K562 (cell line): ENCODE measurements at regions not wholly inside any gene's neighbourhood (a gene's known extent, or its start where the extent isn't known, plus 50 kb on each side); places are given as distances from the start of the nearest gene placed in this dataset.

Experiments
- ATAC-seq: fragments of 200-7000 bp; cut with Tn5 transposase; 3 replicates; pipeline ENCODE4 v1.9.1; 2020; ENCODE audit warnings: moderate library complexity
- BruUV-seq: library from RNA; stranded (reverse); fragments of 400-500 nt; replicated peaks from 2 replicates; lab custom pipeline; 2021; lab: Mats Ljungman, UMichigan
- CTCF ChIA-PET: fragments of 300-600 bp; formaldehyde crosslinking; extraction: SDS; loops from one replicate; lab custom pipeline; 2021; ENCODE audit warnings: low intra/inter-chr PET ratio; lab: Yijun Ruan, JAX
- POLR2A ChIA-PET: fragments of 300-600, 350-650 bp; sonication (Branson Sonifier 250); formaldehyde crosslinking; extraction: SDS; loops from one replicate; lab custom pipeline; 2021; ENCODE audit warnings: antibody characterized with exemption, inconsistent platforms; lab: Yijun Ruan, JAX
- DNase-seq, 4 experiments: peaks; one replicate each; pipeline versions ENCODE4 v3.0.0 to v3.0.0-alpha.2; 2011 to 2018; ENCODE audit warnings: low spot score in 3 of 4, mixed read lengths in 3 of 4; ENCODE audit errors: extremely low read depth in 1 of 4
- FAIRE-seq: peaks from 2 replicates; lab custom pipeline; 2011; peaks lifted over from hg19 to GRCh38; lab: Jason Lieb, UNC
- H2AFZ ChIP-seq: 2 replicates; pipeline ENCODE4 v1.6.0; 2011; ENCODE audit warnings: low read depth, low read length, control low read depth, inconsistent platforms
- H3K27ac ChIP-seq: fragments of 200-600 bp; 3 replicates; pipeline ENCODE4 v1.8.0; 2011; ENCODE audit warnings: low read depth, mild to moderate bottlenecking, control low read depth, inconsistent platforms, low read length, moderate library complexity, mixed read lengths; ENCODE audit errors: extremely low read depth
- H3K27me3 ChIP-seq, 2 experiments: fragments of 300-600 bp in 1 of 2; 2 replicates in 1 of 2; 3 replicates in 1 of 2; pipeline versions ENCODE4 v1.6.0 to v1.8.0; 2011; ENCODE audit warnings: inconsistent platforms in 2 of 2, low read length in 2 of 2, mild to moderate bottlenecking in 1 of 2, mixed read lengths in 1 of 2, moderate library complexity in 1 of 2; ENCODE audit not compliant: control insufficient read depth in 2 of 2, insufficient read depth in 2 of 2
- H3K36me3 ChIP-seq: fragments of 300-600 bp; 3 replicates; pipeline ENCODE4 v1.8.0; 2011; ENCODE audit warnings: mild to moderate bottlenecking, low read length, inconsistent platforms; ENCODE audit not compliant: control insufficient read depth, insufficient read depth
- H3K4me1 ChIP-seq, 2 experiments: fragments of 200-600 bp in 1 of 2; replicated peaks in 1 of 2; 2 replicates in 1 of 2; 3 replicates in 1 of 2; pipeline versions ENCODE4 v1.5.1 to v1.8.0; 2011; ENCODE audit warnings: inconsistent platforms in 2 of 2, low read length in 2 of 2, mild to moderate bottlenecking in 1 of 2, mixed read lengths in 1 of 2, moderate library complexity in 1 of 2; ENCODE audit not compliant: control insufficient read depth in 2 of 2, insufficient read depth in 2 of 2
- H3K4me2 ChIP-seq: 2 replicates; pipeline ENCODE4 v1.6.1; 2011; ENCODE audit warnings: low read length, control low read depth, inconsistent platforms, mixed read lengths; ENCODE audit not compliant: insufficient read depth
- H3K4me3 ChIP-seq: fragments of 200-600 bp; sonication (generic), shearing (Covaris generic); 2 replicates; pipeline ENCODE4 v1.5.1; 2016; ENCODE audit warnings: control low read depth, inconsistent platforms
- H3K79me2 ChIP-seq: fragments of 200-600 bp; 3 replicates; pipeline ENCODE4 v1.8.0; 2011; ENCODE audit warnings: low read length, inconsistent platforms; ENCODE audit not compliant: control insufficient read depth, insufficient read depth
- H3K9ac ChIP-seq, 2 experiments: 2 replicates each; pipeline versions ENCODE4 v1.6.0 to v1.6.1; 2011; ENCODE audit warnings: low read depth in 2 of 2, low read length in 2 of 2, control low read depth in 1 of 2, inconsistent platforms in 1 of 2, mild to moderate bottlenecking in 1 of 2, mixed read lengths in 1 of 2; ENCODE audit not compliant: insufficient read depth in 1 of 2
- H3K9me1 ChIP-seq: one replicate; pipeline ENCODE4 v1.6.0; 2011; ENCODE audit warnings: inconsistent platforms, mild to moderate bottlenecking, low read length, moderate library complexity; ENCODE audit not compliant: control insufficient read depth, insufficient read depth
- H3K9me3 ChIP-seq: replicated peaks from 2 replicates; pipeline ENCODE4 v1.5.1; 2011; ENCODE audit warnings: low read depth, low read length, inconsistent platforms; ENCODE audit not compliant: control insufficient read depth, insufficient read depth
- H4K20me1 ChIP-seq: replicated peaks from 2 replicates; pipeline ENCODE4 v1.6.1; 2011; ENCODE audit warnings: low read length, inconsistent platforms, mixed read lengths; ENCODE audit not compliant: control insufficient read depth, insufficient read depth
- BRCA1 ChIP-seq, 2 experiments: fragments of 450-650 bp in 1 of 2; sonication (generic) in 1 of 2; formaldehyde crosslinking in 1 of 2; IDR thresholded peaks; 2 replicates each; pipeline versions ENCODE4 v1.5.0 to v1.6.1; 2017 to 2020; ENCODE audit warnings: mild to moderate bottlenecking in 1 of 2, missing genetic modification reagents in 1 of 2
- JUND ChIP-seq, 2 experiments: IDR thresholded peaks; 2 replicates in 1 of 2; 3 replicates in 1 of 2; pipeline ENCODE4 v1.6.1; 2011; ENCODE audit warnings: borderline replicate concordance in 2 of 2, low read depth in 2 of 2, low read length in 2 of 2, improper control_type of control experiment in 1 of 2, missing biosample characterization in 1 of 2, missing genetic modification characterization in 1 of 2, missing genetic modification reagents in 1 of 2
- KDM1A ChIP-seq, 2 experiments: fragments of 450-650 bp; IDR thresholded peaks; 2 replicates each; pipeline ENCODE4 v1.6.1; 2016; ENCODE audit warnings: mild to moderate bottlenecking in 2 of 2
- MAFK ChIP-seq: IDR thresholded peaks from 2 replicates; pipeline ENCODE4 v1.6.1; 2011; ENCODE audit warnings: low read length, improper control_type of control experiment
- MAX ChIP-seq: sonication (generic); formaldehyde crosslinking; IDR thresholded peaks from 2 replicates; pipeline ENCODE4 v1.9.0; 2022; ENCODE audit warnings: mild to moderate bottlenecking, missing genetic modification reagents
- RAD21 ChIP-seq, 2 experiments: fragments of 250-450 bp in 1 of 2; fragments of 450-650 bp in 1 of 2; sonication (Bioruptor Pico) in 1 of 2; formaldehyde crosslinking in 1 of 2; IDR thresholded peaks in 1 of 2; conservative IDR thresholded peaks in 1 of 2; 2 replicates each; pipeline versions ENCODE4 v1.4.0 to v1.8.0; 2020 to 2022; ENCODE audit warnings: mild to moderate bottlenecking in 2 of 2, moderate library complexity in 1 of 2
- RFX1 ChIP-seq: fragments of 450-650 bp; IDR thresholded peaks from 2 replicates; pipeline ENCODE4 v1.6.1; 2016; ENCODE audit warnings: mild to moderate bottlenecking, moderate library complexity
- SMAD1 ChIP-seq: fragments of 150-350 bp; IDR thresholded peaks from 2 replicates; pipeline ENCODE4 v1.6.1; 2014; ENCODE audit warnings: low read length, low read depth; ENCODE audit not compliant: partially characterized antibody
- ZNF444 ChIP-seq: fragments of 250-450 bp; sonication (Bioruptor Pico); IDR thresholded peaks from 2 replicates; pipeline ENCODE4 v1.4.0; 2020; ENCODE audit warnings: mild to moderate bottlenecking, moderate library complexity
- WGBS: fragments of 100-300 bp; shearing (Covaris generic); methylation state at CpG from one replicate; pipeline ENCODE4 v1.1.6; 2016; ENCODE audit warnings: low coverage, mixed read lengths; ENCODE audit not compliant: insufficient coverage; ENCODE audit errors: missing lambda C conversion rate; 5-methylcytosine and 5-hydroxymethylcytosine counted together
- in situ Hi-C: fragments of 300-500 bp; cut with MboI; formaldehyde crosslinking; loops from 4 replicates; pipeline ENCODE4 v1.15.0; 2018; ENCODE audit warnings: inconsistent platforms, mixed read lengths
- intact Hi-C: fragments of 100-400 bp; cut with micrococcal nuclease; formaldehyde crosslinking; loops from 2 replicates; pipeline ENCODE4 v1.14.2; 2022
- TF ChIP-seq, protein P1 (sequence below), 2 experiments: fragments of 450-650 bp in 1 of 2; sonication (generic) in 1 of 2; formaldehyde crosslinking in 1 of 2; IDR thresholded peaks in 1 of 2; conservative IDR thresholded peaks in 1 of 2; 2 replicates each; pipeline versions ENCODE4 v1.6.1 to v1.8.1; 2016 to 2023; ENCODE audit warnings: mild to moderate bottlenecking in 2 of 2, moderate library complexity in 2 of 2, inconsistent platforms in 1 of 2, missing genetic modification reagents in 1 of 2
- TF ChIP-seq, protein P2 (sequence below): fragments of 250-450 bp; sonication (Bioruptor Pico); IDR thresholded peaks from 2 replicates; pipeline ENCODE4 v1.8.0; 2021; ENCODE audit warnings: borderline replicate concordance, mild to moderate bottlenecking, moderate library complexity; ENCODE audit not compliant: poor library complexity, severe bottlenecking
- TF ChIP-seq, protein P3 (sequence below): fragments of 250-450 bp; sonication (Bioruptor Pico); IDR thresholded peaks from 2 replicates; pipeline ENCODE4 v1.5.0; 2021; ENCODE audit warnings: mild to moderate bottlenecking, borderline replicate concordance

GRCh38 chr14:76947838-76948184, 80.7 kb downstream of the IRF2BPL start (continued):
- TF ChIP-seq, protein P1, sequence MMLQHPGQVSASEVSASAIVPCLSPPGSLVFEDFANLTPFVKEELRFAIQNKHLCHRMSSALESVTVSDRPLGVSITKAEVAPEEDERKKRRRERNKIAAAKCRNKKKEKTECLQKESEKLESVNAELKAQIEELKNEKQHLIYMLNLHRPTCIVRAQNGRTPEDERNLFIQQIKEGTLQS (IDR thresholded peaks at IDR 0.05): no peak
- TF ChIP-seq, protein P1 (CRISPR knock-in tag; conservative IDR thresholded peaks at IDR 0.05): no peak
- no peak for TF ChIP-seq SMAD1
- no peak for TF ChIP-seq BRCA1 (IDR thresholded peaks at IDR 0.05)
- TF ChIP-seq BRCA1 (CRISPR knock-in tag; IDR thresholded peaks at IDR 0.05): no peak
- TF ChIP-seq, protein P2, sequence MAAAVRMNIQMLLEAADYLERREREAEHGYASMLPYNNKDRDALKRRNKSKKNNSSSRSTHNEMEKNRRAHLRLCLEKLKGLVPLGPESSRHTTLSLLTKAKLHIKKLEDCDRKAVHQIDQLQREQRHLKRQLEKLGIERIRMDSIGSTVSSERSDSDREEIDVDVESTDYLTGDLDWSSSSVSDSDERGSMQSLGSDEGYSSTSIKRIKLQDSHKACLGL (CRISPR knock-in tag): no peak
- peak in 1 of 2 experiments; percentile 42; a peak in 2 of 4 replicates for TF ChIP-seq KDM1A (IDR thresholded peaks at IDR 0.05)

DNA sequence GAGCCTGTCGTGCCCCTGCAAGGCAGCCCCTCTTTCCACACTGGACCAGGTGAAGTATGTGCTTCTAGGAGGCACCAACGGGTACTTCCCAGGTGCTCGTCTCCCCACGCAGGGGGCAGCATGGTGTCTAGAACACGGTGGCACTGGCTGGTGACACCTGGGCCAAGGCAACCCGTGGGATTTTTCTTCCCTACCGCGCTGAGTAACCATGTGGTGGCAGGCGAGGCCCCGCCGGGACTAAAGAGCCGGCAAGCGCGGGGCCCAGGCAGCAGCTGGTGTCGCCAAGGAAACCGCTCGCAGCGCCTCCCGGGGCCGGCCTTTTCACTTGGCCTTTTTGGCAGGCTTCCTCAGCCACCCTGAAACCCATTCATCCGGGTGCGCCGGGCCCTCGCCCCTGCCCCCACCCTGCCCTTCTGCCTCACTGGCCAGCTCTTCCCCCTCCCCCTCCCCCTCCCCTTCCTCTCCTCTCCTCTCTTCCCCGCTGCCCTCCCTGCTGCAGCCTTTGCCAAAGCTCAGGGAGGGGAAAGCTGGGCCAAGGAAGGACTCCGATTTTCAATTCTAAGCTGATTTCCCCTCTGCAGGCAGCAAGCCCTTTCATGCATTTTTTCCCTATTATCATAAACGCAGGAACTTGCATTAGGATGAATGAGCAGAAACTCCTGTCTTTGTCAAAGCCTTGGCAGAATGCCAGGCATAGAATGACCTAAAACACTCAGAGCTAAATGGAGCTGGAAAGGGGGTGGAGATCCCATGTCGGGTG, 81.2 kb downstream of the IRF2BPL start:
- ChIA-PET POLR2A (interaction anchor here (0.6 to 1.3 kb wide), 2 partner anchors 8 to 75 kb away, joined by 3 to 6 read pairs; no protein-coding TSS in a partner anchor), CTCF (no interaction called here)
- Histone ChIP-seq H3K79me2 (no peaks in the 10 kb centered on the region), H3K9me3 (no peaks in the 10 kb centered on the region), H3K4me2 (peak overlapping the region; percentile 39; the same call in 1 of the 2 replicates), H3K36me3 (no peaks in the 10 kb centered on the region), H4K20me1 (no peaks in the 10 kb centered on the region), H3K4me1 (peaks cover 17 to 24% of the 10 kb centered on the region in 2 experiments), H3K9ac (peak overlapping the region; percentile 20 to 87; a peak in 2 of 4 replicates), H3K27me3 (no peaks in the 10 kb centered on the region), H2AFZ (peak overlapping the region; percentile 93), H3K27ac (peak overlapping the region; percentile 49; the same call in 1 of the 3 replicates), H3K4me3 (no peak overlapping the region), H3K9me1 (no peaks in the 10 kb centered on the region)
- peak; percentile 79 for FAIRE-seq
- DNase-seq: peak; percentile 61 to 81 (median 66)
- intact Hi-C loops (loop anchor here (1.0 kb wide), 1 partner anchor 106 kb away; no protein-coding TSS in a partner anchor), in situ Hi-C loops (no loop called here)
- no TSS peak for BruUV-seq
- 12% methylated on average over 6 of the region's 28 CpGs for WGBS
- ATAC-seq: peak; percentile 93
- TF ChIP-seq MAFK: 0 out of 2 replicates have a peak, but pooled peaks have one; percentile 4
- peak; percentile 9; the same call in 1 of the 2 replicates for TF ChIP-seq ZNF444 (CRISPR knock-in tag)
- TF ChIP-seq MAX (CRISPR knock-in tag): peak; percentile 66
- TF ChIP-seq RFX1: peak; percentile 85
- 0 out of 2 replicates have a peak, but pooled peaks have one; percentile 12 for TF ChIP-seq JUND (IDR thresholded peaks at IDR 0.05; ENCODE audit: borderline replicate concordance, low read depth, low read length)
- TF ChIP-seq JUND (tag; IDR thresholded peaks at IDR 0.05; ENCODE audit: borderline replicate concordance, low read depth, low read length): no peak; the same call in 2 of the 3 replicates
- TF ChIP-seq, protein P3, sequence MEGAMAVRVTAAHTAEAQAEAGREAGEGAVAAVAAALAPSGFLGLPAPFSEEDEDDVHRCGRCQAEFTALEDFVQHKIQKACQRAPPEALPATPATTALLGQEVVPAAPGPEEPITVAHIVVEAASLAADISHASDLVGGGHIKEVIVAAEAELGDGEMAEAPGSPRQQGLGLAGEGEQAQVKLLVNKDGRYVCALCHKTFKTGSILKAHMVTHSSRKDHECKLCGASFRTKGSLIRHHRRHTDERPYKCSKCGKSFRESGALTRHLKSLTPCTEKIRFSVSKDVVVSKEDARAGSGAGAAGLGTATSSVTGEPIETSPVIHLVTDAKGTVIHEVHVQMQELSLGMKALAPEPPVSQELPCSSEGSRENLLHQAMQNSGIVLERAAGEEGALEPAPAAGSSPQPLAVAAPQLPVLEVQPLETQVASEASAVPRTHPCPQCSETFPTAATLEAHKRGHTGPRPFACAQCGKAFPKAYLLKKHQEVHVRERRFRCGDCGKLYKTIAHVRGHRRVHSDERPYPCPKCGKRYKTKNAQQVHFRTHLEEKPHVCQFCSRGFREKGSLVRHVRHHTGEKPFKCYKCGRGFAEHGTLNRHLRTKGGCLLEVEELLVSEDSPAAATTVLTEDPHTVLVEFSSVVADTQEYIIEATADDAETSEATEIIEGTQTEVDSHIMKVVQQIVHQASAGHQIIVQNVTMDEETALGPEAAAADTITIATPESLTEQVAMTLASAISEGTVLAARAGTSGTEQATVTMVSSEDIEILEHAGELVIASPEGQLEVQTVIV (CRISPR knock-in tag): no peak
- TF ChIP-seq RAD21 (CRISPR knock-in tag; conservative IDR thresholded peaks at IDR 0.05 in 1 of 2, IDR thresholded peaks at IDR 0.05 in 1 of 2): peak; percentile 62 to 70
